Ectodermal cell (in vitro differentiated cells): ENCODE measurements at regions not wholly inside any gene's neighbourhood (a gene's known extent, or its start where the extent isn't known, plus 50 kb on each side); places are given as distances from the start of the nearest gene placed in this dataset.
"Not testable (repeated sequence)": the region's sequence is repeated elsewhere in the genome, so short reads cannot be mapped to it uniquely, and the experiment has no call there.

Source experiments
- H3K27ac ChIP-seq: 2 replicates; pipeline ENCODE4 v1.7.0; 2013; ENCODE audit warnings: mild to moderate bottlenecking, low read depth, low read length; ENCODE audit not compliant: insufficient read depth, poor library complexity, severe bottlenecking
- H3K27me3 ChIP-seq: 2 replicates; pipeline ENCODE4 v1.7.0; 2013; ENCODE audit warnings: mild to moderate bottlenecking, low read length; ENCODE audit not compliant: insufficient read depth, control insufficient read depth, poor library complexity, severe bottlenecking
- H3K36me3 ChIP-seq: one replicate; pipeline ENCODE4 v1.7.0; 2013; ENCODE audit warnings: low read length; ENCODE audit not compliant: control insufficient read depth, insufficient read depth
- H3K4me1 ChIP-seq: one replicate; pipeline ENCODE4 v1.7.0; 2013; ENCODE audit warnings: low read length; ENCODE audit not compliant: control insufficient read depth, insufficient read depth
- H3K4me3 ChIP-seq: 2 replicates; pipeline ENCODE4 v1.7.0; 2013; ENCODE audit warnings: low read depth, low read length, control low read depth; ENCODE audit not compliant: insufficient read depth
- H3K9me3 ChIP-seq: 2 replicates; pipeline ENCODE4 v1.7.0; 2013; ENCODE audit warnings: mild to moderate bottlenecking, low read length, moderate library complexity; ENCODE audit not compliant: control insufficient read depth
- WGBS, 2 experiments: methylation state at CpG; one replicate each; pipeline ENCODE4 v1.1.7; 2013; ENCODE audit warnings: missing lambda C conversion rate in 2 of 2; 5-methylcytosine and 5-hydroxymethylcytosine counted together

GRCh38 chr1:191083090-191083489 is 605.4 kb upstream of the BRINP3 start:
- not testable (repeated sequence) for H3K27me3 ChIP-seq, H3K36me3 ChIP-seq, H3K27ac ChIP-seq, H3K4me3 ChIP-seq, H3K4me1 ChIP-seq, H3K9me3 ChIP-seq
- WGBS, 2 experiments, result 90 to 93% methylated on average over 2 of the region's 2 CpGs

DNA sequence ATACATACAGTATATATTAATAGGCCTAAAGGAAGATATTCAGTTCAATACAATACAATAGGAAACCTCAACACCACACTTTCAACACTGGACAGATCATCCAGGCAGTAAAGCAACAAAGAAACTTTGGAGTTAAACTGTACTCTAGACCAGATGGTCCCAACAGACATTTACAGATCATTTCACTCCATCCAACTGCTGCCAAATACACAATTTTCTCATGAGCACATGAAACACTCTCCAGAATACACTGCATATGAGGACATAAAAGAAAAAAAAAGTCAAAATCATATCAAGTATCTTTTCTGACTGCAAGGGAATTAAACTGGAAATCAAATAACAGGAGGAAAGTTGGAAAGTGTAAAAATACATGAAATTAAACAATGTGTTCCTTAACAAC is 607.5 kb upstream of the BRINP3 start:
- Histone ChIP-seq H3K27ac (no peak overlapping the region), H3K27me3 (no peaks in the 10 kb centered on the region), H3K4me3 (no peak overlapping the region), H3K4me1 (no peaks in the 10 kb centered on the region), H3K9me3 (no peaks in the 10 kb centered on the region), H3K36me3 (no peaks in the 10 kb centered on the region)

DNA sequence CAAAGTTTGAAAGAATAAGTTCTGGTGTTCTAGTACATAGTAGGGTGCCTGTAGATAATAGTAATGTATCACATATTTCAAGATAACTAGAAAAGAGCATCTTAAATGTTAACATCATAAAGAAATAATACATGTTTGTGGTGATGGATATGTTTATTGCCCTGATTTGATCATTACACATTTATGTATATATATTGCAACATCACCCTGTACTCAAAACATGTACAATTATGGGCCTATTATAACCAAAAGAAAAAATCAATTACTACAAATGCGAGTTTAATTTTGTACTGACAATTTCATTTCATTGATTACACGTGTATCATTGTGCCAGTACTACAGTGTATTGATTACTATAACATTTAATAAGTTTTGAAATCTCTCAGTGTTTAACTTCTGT is 609.2 kb upstream of the BRINP3 start:
- Histone ChIP-seq H3K4me1 (no peaks in the 10 kb centered on the region), H3K9me3 (no peaks in the 10 kb centered on the region), H3K27me3 (no peaks in the 10 kb centered on the region), H3K36me3 (no peaks in the 10 kb centered on the region), H3K27ac (no peak overlapping the region), H3K4me3 (no peak overlapping the region)
- WGBS, 2 experiments, result 82% methylated on average over 2 of the region's 2 CpGs; no CpG with 5 or more reads in 1 of the 2 experiments

- no peaks in the 10 kb centered on the region for H3K27me3 ChIP-seq
- H3K36me3 ChIP-seq, result no peaks in the 10 kb centered on the region
- no peak overlapping the region for H3K27ac ChIP-seq
- no peak overlapping the region for H3K4me3 ChIP-seq
- no peaks in the 10 kb centered on the region for H3K9me3 ChIP-seq
- WGBS, 2 experiments, result no CpG with 5 or more reads among the region's 1 CpG
- no peaks in the 10 kb centered on the region for H3K4me1 ChIP-seq
These were observed 618.7 kb upstream of the BRINP3 start for GRCh38 chr1:191096405-191096804.

GRCh38 chr1:191099696-191100095 is 622.0 kb upstream of the BRINP3 start:
- Histone ChIP-seq H3K27me3 (no peaks in the 10 kb centered on the region), H3K4me3 (no peak overlapping the region), H3K27ac (no peak overlapping the region), H3K4me1 (no peaks in the 10 kb centered on the region), H3K36me3 (no peaks in the 10 kb centered on the region), H3K9me3 (no peaks in the 10 kb centered on the region)
- 86 to 87% methylated on average over 3 to 4 of the region's 4 CpGs for WGBS, 2 experiments

GRCh38 chr1:191101960-191102359 is 624.3 kb upstream of the BRINP3 start:
- WGBS, 2 experiments, result 92 to 94% methylated on average over 3 of the region's 3 CpGs
- H3K27me3 ChIP-seq, result no peaks in the 10 kb centered on the region

GRCh38 chr1:191125950-191126349 is 648.3 kb upstream of the BRINP3 start:
- no peaks in the 10 kb centered on the region for H3K36me3 ChIP-seq
- H3K27ac ChIP-seq, result no peak overlapping the region
- H3K9me3 ChIP-seq, result no peaks in the 10 kb centered on the region
- no peaks in the 10 kb centered on the region for H3K27me3 ChIP-seq
- 85 to 90% methylated on average over 3 of the region's 3 CpGs for WGBS, 2 experiments
- no peaks in the 10 kb centered on the region for H3K4me1 ChIP-seq
- no peak overlapping the region for H3K4me3 ChIP-seq

More at GRCh38 chr1:191101960-191102359, 624.3 kb upstream of the BRINP3 start:
- no peak overlapping the region for H3K27ac ChIP-seq
- no peaks in the 10 kb centered on the region for H3K4me1 ChIP-seq
- H3K4me3 ChIP-seq, result no peak overlapping the region
- no peaks in the 10 kb centered on the region for H3K36me3 ChIP-seq
- no peaks in the 10 kb centered on the region for H3K9me3 ChIP-seq

DNA sequence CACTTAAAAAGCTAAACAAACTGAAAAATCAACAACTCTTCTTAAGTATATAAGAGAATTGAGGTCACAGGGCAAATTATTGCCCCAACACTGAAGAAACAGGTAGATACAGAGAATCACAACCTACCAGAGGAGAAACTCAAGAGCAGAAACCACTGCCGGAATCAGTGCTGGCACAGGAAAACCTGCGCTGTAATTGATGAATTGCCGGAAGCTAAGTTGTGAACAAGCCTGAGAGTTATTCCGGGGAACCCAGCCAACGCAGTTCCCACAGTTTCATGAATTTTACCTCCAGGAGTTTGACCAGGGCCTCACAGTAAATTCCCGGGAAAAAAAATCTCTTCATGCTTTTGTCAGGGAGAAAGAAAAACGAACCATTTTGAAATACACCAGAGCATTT is 657.1 kb upstream of the BRINP3 start:
- 88 to 92% methylated on average over 7 of the region's 7 CpGs for WGBS, 2 experiments
- no peaks in the 10 kb centered on the region for H3K36me3 ChIP-seq

GRCh38 chr1:191140038-191140437 is 662.4 kb upstream of the BRINP3 start:
- Histone ChIP-seq H3K27me3 (no peaks in the 10 kb centered on the region), H3K4me3 (no peak overlapping the region), H3K36me3 (no peaks in the 10 kb centered on the region), H3K9me3 (no peaks in the 10 kb centered on the region), H3K27ac (no peak overlapping the region), H3K4me1 (no peaks in the 10 kb centered on the region)
- 78 to 83% methylated on average over 1 of the region's 1 CpG for WGBS, 2 experiments

More for the DNA sequence above, 657.1 kb upstream of the BRINP3 start:
- Histone ChIP-seq H3K4me1 (no peaks in the 10 kb centered on the region), H3K27me3 (no peaks in the 10 kb centered on the region), H3K9me3 (no peaks in the 10 kb centered on the region), H3K27ac (no peak overlapping the region), H3K4me3 (no peak overlapping the region)

DNA sequence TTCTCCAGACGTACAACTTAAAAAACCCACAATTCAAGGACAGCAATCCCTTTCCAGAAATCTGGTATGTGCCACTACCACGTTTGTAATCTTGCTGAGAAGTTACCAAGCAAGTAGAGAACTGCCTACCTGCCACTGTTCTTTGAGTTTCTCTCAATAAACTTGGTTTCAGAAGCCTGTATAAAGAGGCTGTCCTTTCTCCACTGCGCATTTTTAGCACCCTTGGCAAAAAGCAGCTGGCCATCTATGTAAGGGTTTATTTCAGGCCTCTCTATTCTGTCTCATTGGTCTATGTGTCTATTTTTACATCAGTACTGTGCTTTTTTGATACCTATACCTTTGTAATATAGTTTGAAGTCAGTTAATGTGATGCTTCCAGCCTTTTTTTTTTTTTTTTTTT is 665.1 kb upstream of the BRINP3 start:
- Histone ChIP-seq H3K27me3 (no peaks in the 10 kb centered on the region), H3K4me1 (no peaks in the 10 kb centered on the region), H3K4me3 (no peak overlapping the region), H3K9me3 (no peaks in the 10 kb centered on the region), H3K27ac (no peak overlapping the region), H3K36me3 (no peaks in the 10 kb centered on the region)
- WGBS, 2 experiments, result 60 to 90% methylated on average over 2 to 3 of the region's 3 CpGs

DNA sequence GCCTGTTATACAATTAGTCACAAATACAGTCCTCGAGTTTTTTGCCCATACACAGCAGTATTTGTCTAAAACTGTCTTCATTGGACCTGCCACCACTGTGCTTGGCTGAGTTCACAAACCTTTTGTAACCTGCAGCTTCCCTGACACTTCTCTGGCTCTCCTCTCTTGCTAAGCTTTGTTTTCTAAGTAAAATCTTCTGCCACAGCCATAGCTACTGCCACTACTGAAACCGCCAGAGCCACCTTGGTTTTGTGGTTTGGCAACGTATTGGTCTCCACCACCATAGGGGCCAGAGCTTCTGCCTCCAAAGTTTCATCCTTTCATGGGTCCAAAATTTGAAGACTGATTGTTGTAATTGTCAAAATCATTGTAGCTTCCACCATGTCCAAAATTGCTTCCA is 668.2 kb upstream of the BRINP3 start:
- Histone ChIP-seq H3K36me3 (no peaks in the 10 kb centered on the region), H3K27me3 (no peaks in the 10 kb centered on the region), H3K4me1 (no peaks in the 10 kb centered on the region), H3K9me3 (no peaks in the 10 kb centered on the region), H3K4me3 (no peak overlapping the region), H3K27ac (no peak overlapping the region)
- WGBS, 2 experiments, result 90 to 92% methylated on average over 3 of the region's 3 CpGs
